ENCODE measurements at regions not wholly inside any gene's neighbourhood (a gene's known extent, or its start where the extent isn't known, plus 50 kb on each side); places are given as distances from the start of the nearest gene placed in this dataset.

- TF ChIP-seq CTCF (IDR thresholded peaks at IDR 0.05; ENCODE audit: low read length) (no peak), EZH2 (IDR thresholded peaks at IDR 0.05; ENCODE audit: borderline replicate concordance, low read length) (no peak)
Measured at GRCh38 chr6:19317431-19317986, 519.7 kb upstream of the ID4 start.

Data from OCI-LY1 (cell line).